ENCODE measurements at regions not wholly inside any gene's neighbourhood (a gene's known extent, or its start where the extent isn't known, plus 50 kb on each side); places are given as distances from the start of the nearest gene placed in this dataset.

DNA sequence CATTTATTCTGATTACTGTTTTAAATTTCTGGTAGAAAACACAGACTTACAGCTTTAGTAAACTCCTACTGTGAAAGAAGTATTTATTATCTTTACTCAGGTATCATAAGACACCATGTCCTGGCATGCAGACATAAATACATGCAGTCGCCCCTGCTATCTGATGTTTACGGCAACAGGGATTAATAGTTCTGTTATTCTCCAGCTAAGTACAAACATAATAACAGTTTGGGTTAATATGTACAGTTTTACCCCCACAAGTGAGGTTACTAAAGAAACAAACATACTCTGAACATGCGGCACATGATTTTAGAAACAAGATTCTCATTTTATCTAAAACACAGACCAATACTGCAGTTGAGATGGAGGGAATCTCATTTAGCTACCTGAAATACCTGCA, 170.8 kb downstream of the ABCA8 start:
- TF ChIP-seq, protein P1, sequence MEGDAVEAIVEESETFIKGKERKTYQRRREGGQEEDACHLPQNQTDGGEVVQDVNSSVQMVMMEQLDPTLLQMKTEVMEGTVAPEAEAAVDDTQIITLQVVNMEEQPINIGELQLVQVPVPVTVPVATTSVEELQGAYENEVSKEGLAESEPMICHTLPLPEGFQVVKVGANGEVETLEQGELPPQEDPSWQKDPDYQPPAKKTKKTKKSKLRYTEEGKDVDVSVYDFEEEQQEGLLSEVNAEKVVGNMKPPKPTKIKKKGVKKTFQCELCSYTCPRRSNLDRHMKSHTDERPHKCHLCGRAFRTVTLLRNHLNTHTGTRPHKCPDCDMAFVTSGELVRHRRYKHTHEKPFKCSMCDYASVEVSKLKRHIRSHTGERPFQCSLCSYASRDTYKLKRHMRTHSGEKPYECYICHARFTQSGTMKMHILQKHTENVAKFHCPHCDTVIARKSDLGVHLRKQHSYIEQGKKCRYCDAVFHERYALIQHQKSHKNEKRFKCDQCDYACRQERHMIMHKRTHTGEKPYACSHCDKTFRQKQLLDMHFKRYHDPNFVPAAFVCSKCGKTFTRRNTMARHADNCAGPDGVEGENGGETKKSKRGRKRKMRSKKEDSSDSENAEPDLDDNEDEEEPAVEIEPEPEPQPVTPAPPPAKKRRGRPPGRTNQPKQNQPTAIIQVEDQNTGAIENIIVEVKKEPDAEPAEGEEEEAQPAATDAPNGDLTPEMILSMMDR (conservative IDR thresholded peaks at IDR 0.05), result no peak
- TF ChIP-seq ZFX (IDR thresholded peaks at IDR 0.05), result no peak
